Hypothalamus (tissue), 51 donors: ENCODE measurements at regions not wholly inside any gene's neighbourhood (a gene's known extent, or its start where the extent isn't known, plus 50 kb on each side); places are given as distances from the start of the nearest gene placed in this dataset.

Source experiments
- DNase-seq, 51 donors: peaks; one replicate each; lab custom pipeline; 2025; lab: John Stamatoyannopoulos, UW

GRCh38 chr19:5507065-5507909 is 52.1 kb downstream of the ZNRF4 start:
- DNase-seq: peak in 1 of 51 donors; percentile 3
